ENCODE measurements at regions not wholly inside any gene's neighbourhood (a gene's known extent, or its start where the extent isn't known, plus 50 kb on each side); places are given as distances from the start of the nearest gene placed in this dataset.
"Not testable (repeated sequence)": the region's sequence is repeated elsewhere in the genome, so short reads cannot be mapped to it uniquely, and the experiment has no call there.

DNA sequence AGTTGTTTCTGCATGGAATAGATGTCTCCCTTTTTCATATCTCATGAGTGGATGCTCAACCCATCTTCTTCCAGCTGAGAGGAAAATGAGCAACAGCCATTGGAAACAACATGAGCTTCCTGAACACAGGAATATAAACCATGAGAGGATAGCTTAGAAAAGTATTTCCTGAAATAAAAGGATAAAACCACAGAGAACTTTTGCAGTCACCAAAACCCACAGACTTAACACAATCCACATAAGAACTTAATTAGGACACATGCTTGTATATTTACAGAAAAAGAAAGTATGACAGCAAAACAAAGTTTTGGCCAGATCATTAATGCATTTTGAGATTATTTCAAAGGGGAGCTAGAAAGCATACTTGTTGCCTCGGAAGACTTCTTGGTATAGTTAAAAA lies 180.5 kb upstream of the RASGRP1 start:
- DNase-seq (ENCODE audit: low spot score), result no peak

DNA sequence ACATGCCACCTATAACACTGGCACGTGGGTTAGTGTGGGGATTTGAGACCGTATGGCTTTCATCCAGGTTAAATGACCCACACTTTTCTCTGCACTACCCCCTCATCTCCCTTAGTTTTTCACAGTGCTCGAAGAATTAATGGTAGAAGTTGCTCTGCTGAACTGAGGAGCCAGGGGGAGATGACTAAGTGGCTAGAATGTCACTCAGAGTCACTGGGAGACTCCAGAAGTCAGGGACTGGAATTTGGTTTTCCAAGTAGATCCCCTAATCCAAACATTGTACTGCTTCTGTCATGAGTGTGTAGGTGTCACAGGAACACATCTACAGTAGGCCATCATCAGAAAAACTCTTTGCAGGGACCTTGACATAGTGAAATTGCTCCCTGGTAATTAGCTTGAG lies 181.0 kb upstream of the RASGRP1 start:
- DNase-seq (ENCODE audit: low spot score), result no peak

DNA sequence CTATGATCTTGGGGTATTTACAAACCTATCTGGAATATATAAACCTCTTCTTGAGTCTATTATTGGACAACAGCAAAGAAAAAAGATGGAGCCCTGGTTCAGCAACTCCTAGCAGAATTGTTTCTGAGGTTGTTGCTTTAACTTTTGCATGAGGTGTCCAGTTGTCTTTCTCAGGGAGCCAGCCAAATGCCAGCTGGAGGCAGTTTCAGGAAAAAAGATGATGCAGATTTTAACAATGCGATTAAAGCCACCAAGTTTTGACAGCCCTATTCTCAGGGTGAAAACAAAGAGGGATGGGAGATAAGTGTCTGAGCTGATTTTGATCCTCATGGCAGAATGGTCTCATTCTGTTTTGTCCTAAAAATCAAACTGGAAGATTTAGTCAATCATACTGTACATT lies 181.6 kb upstream of the RASGRP1 start:
- DNase-seq (ENCODE audit: low spot score), result no peak

DNA sequence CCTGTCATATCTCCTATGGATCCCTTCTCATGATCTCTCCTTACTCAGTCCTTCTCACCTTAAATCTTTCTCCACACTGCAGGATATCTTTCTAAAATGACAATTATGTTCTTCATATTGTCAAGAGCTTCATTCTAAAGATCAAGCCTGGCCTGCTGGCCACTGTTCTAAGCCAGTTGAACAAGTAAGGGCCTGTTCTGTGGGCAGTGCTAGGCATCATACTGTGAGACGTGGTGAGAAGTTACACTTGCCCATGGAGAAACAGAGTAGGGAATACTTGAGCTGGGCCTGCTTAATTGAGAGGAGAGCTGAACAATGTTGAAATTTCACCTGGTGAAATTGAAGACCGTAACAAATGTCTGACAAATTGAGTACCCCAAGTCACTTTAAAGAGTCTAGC lies 184.1 kb upstream of the RASGRP1 start:
- no peak for DNase-seq (ENCODE audit: low spot score)

DNA sequence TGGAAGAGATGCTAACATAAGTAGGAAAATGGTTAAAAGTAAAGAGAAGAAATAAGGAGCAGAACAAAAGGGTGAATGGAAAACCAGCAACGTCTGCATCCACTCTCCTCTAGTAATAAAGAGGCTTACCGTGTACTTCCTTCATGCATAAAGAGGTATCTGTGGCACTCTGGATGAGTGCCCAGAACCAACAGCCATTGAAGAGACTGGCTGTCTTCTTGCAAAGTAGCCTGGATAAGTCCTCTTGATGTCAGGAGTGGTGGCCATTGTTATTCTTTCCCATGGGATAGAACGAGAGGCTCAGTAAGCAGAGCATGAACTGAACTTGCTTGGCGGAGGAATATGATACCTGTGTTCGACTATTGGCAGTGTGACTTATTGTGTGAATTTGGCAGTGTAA lies 186.2 kb upstream of the RASGRP1 start:
- DNase-seq (ENCODE audit: low spot score), result no peak

DNA sequence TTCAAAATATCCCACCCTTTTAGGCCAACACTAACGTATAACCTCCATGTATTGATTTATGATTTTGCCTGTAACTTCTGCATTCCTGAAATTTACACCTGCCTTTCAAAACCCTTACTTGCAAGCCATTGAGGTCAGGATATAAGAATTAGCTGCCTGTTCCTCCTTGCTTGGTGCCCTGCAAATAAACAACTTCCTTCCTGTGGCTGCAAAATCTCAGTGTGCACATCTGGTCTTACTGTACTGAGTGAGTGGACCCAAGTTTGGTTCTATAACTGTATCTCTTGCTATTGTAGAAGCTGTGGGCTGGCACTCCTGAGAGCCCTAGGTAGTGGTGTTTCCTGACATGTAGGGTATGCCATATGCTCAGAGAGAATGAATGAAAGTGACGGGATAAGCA lies 191.1 kb upstream of the RASGRP1 start:
- no peak for DNase-seq (ENCODE audit: low spot score)

DNA sequence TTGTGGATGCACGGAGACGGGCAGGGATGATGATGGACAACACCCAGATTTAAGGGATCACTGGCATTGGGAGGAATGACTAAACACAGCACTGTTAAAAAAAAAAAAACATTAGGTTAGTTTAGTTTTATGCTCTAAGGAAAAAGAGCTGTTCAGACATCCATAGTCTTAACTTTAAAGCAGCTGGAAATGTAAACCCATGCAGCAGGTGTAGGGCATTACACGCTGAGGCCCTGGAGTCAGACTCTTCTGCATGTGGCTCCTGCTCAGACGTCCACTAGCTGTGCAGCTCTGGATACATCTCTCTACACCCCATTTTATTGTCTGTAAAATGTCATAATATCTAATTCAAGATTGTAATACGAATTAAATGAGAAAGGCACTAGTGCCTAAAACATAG lies 191.8 kb upstream of the RASGRP1 start:
- no peak for DNase-seq (ENCODE audit: low spot score)

DNA sequence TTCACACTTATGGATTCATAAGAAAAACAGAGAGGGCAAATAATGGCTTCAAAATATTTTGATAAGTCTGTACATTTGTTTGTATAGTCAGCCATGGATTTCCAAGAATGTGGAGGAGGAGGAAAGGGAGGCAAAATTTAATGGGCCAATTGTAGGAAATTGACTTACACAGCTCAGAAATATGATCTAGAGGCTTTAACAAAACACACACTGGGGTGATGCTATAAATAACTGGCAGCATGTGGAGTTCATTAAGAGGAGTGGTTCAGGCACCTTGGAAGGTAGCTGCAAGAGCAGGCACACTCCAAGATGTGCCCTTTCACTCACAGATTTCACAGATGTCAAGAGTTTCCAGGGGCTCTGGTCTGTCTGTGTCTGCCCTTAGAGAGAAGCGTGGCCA lies 193.4 kb upstream of the RASGRP1 start:
- peak; percentile 52 for DNase-seq (ENCODE audit: low spot score)

DNA sequence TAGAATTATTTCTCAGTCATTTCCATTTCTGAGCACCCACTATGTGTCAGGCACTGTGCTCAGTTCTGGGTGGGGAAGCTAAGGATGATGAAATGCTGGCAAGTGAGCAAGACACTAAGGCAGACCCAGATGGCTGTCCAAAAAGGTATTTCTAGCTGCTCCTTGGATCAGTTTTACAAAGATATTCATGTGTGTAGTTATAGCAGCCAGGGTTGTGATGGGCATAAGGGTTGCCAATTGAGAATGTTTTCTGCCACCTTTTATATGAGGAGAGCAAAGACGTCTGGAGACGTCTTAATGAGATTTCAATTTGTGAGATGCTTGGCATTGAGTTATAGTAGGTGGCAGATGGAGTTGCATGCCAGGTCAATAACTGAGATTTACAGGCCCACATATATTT lies 197.1 kb upstream of the RASGRP1 start:
- DNase-seq (ENCODE audit: low spot score), result no peak

DNA sequence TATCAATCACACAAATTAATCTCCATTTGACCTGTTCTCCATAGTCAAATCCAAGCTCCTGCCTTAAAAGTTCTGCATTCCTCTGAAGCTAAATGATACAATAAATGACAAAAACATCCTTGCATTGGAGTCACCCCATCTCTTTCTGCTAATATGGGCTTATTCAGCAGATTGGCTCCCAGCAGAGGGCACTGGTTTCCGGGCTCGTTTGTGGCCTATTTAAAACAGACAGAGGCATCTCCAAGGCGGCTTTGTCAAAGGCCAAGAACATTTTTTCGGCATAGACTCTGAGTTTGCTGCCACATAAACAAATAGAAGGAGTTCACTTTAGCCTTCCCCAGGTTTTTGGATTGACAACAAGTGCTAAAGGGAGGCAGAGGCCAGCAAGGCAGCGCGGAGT lies 204.4 kb upstream of the RASGRP1 start:
- DNase-seq (ENCODE audit: low spot score), result peak; percentile 32

DNA sequence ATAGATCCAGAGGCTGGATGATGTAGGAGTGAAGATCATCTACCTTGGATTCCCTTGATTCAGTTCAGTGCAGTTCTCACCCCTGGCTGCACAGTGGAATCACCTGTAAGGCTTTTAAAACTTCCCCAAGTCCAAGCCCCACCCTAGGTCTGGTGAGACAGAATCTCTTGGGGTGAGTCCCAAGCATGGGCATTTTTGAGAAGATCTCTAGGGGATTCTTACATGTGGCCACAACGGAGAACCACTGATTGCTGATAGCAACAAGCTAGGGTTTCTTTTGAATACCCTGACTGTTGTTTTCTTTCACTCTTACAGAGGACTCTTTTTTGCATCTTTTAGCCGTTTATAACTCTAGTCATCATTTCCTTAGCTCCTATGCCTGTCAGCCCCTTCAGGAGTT lies 204.9 kb upstream of the RASGRP1 start:
- no peak for DNase-seq (ENCODE audit: low spot score)

DNA sequence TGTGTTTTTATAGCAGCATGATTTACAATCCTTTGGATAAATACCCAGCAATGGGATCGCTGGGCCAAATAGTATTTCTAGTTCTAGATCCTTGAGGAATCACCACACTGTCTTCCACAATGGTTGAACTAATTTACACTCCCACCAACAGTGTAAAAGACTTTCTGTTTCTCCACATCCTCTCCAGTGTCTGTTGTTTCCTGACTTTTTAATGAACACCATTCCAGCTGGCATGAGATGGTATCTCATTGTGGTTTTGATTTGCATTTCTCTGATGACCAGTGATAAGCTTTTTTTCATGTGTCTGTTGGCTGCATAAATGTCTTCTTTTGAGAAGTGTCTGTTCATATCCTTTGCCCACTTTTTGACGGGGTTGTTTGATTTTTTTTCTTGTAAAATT lies 209.5 kb upstream of the RASGRP1 start:
- not testable (repeated sequence) for DNase-seq (ENCODE audit: low spot score)

DNA sequence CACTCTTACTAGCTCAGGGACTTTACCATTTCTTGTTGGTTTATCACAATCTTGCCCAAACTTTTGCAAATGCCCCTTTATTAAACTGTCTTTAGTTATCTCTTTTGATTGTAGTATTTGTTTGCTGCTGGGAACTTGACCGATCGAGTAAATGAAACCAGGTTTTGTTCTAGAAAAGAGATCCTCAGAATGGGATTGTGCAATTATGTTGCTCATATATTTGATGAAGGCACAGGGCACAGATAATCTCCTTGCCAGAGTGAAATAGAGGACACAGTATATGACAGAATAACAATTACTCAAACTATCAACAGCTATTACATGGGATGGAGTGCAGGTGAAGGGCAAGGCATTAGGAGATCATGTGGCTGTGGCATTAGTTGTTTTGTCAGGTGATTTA lies 216.6 kb upstream of the RASGRP1 start:
- DNase-seq (ENCODE audit: low spot score), result no peak

DNA sequence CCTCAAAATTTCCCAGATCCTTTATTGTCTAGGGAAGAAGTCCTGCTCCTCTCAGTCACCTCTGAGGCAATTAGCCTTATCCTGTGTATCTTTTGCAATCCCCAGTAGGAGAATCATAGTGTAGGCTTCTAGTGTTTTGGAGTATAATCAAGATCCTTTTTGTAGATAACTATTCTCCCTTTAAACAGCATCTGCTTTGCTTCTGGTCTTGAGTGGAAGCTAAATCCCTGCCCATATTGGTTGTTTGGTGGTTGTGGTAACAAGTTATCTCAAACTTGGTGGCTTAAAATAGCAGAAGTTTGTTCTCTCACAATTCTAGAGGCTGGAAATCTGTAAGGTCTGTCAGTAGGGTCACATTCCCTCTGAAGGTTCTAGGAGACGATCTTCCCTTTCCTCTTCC lies 217.5 kb upstream of the RASGRP1 start:
- DNase-seq (ENCODE audit: low spot score), result no peak

DNA sequence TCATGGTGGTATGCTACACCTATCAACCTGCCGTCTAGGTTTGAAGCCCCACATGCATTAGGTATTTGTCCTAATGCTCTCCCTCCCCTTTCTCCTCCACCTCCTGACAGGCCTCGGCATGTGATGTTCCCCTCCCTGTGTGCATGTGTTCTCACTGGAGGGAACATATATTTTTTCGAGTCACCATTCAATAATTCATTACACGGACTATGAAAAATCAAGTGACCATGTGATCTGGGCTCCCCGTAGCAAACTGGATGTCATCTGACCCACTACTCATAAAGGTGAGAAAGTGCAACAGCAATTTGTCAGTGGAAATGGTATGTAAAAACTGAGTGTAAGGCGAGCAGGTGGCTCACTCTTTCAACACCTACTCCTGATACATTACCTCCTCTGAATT lies 224.3 kb upstream of the RASGRP1 start:
- DNase-seq (ENCODE audit: low spot score), result no peak

DNA sequence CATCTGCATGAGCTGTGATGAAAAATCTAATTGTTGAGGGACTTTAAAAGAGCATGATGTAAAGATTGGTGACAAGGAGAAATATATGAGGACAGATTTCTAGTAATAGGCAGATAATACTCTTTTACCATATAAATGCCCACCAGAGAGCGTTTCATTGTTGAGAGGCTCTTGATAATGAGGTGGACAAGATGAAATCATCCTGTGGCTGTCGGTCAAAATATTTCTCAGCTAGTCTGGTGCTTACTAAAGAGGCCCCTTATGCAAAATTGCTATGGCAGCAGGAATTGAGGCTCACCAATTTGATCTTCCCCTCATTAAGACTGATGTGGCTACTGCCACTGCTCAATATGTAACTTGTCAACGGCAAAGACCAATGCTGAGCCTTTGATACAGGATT lies 225.0 kb upstream of the RASGRP1 start:
- DNase-seq (ENCODE audit: low spot score), result no peak

DNA sequence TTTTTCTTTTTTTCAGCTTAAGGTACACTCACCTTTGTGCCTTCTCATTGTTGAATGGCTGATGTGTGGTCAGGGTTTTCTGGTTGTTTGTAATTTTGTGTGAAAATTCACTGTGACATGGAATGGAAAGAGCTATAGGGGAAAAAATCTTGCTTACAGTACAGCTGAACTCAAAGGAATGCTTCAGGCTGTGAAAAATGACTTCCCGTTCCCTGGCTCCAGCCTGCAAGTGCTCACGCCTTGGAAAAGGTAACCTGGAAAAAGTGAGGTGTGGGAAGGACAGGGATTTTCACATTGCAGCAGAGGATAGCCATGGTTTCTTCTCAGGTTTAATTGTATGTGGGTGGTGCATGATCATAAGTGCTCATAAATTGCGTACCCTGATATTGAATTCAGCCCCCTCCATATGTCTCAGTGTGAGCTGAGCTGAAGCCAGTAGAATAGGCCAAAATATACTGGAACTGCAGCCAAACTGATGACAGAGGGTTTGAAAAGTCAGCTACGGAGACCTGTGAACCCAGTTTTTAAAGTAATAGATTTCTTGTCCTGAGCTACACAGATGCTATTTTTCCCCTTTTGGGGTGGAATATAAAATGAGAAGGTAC lies 228.7 kb upstream of the RASGRP1 start:
- no peak for DNase-seq (ENCODE audit: low spot score)

DNA sequence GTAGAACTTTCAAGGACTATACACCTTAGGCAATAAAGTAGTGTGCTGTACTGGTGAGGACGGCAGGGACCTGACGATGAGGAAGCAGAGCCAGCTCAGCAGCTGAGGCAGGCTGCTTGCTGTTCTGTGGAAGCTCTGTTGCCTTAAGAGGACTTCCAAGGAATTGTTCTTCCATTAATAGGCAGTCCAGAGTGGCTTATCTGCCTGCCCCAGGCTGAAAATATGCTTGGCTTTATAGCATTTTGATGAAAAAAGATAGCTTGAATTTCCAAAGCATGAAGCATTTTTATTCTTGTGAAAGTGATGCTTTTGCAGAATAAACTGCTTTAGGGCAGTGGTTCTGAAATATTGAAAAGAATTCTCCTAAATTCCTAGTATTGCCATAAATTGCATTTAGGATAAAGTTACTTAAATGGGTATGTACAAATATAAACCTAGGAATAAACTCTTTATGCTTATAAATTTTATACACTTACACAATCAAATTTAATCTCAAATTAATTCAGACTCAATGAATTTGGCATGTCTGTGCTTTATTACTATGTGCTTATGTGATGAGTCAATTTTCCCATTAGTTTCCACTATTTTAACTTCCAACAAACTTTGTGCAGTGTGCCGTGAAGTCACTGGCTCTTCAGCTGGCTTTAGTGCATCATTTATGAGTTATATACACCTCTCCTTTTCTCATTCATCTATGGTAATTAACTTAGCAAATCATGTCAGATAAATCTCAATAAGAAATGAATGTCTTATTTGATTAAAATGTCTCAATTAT lies 231.0 kb upstream of the RASGRP1 start:
- DNase-seq (ENCODE audit: low spot score), result peak; percentile 14

DNA sequence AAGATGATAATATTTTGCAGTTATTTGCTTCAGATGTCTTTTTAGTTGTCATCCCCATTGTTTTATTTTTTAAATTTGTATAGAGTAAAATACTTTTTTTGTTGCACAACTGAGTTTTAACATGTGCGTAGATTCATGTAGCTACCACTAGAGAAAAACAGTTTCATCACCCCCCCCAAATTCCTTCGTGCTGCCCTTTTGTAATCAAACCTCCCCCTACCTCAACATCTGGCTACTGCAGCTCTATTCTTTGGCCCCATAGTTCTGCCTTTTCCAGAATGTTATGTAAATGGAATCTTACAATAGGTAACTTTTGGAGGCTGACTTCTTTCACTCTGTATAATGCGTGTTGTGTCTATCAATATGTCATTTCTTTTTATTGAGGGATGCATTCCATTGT lies 232.0 kb upstream of the RASGRP1 start:
- DNase-seq (ENCODE audit: low spot score), result no peak

DNA sequence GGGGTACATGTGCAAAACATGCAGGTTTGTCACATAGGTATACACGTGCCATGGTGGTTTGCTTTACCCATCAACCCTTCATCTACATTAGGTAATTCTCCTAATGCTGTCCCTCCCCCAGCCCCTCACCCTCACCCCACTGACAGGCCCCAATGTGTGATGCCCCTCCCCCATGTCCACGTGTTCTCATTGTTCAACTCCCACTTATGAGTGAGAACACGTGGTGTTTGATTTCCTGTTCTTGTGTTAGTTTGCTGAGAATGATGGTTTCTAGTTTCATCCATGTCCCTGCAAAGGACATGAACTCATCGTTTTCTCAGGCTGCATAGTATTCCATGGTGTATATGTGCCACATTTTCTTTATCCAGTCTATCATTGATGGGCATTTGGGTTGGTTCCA lies 232.9 kb upstream of the RASGRP1 start:
- not testable (repeated sequence) for DNase-seq (ENCODE audit: low spot score)

DNA sequence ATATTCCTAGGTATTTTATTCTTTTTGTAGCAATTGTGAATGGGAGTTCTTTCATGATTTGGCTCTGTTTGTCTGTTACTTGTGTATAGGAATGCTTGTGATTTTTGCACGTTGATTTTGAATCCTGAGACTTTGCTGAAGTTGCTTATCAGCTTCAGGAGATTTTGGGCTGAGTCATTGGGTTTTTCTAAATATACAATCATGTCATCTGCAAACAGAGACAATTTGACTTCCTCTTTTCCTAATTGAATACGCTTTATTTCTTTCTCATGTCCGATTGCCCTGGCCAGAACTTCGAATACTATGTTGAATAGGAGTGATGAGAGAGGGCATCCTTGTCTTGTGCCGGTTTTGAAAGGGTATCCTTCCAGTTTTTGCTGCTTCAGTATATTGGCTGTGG lies 234.6 kb upstream of the RASGRP1 start:
- DNase-seq (ENCODE audit: low spot score), result not testable (repeated sequence)

DNA sequence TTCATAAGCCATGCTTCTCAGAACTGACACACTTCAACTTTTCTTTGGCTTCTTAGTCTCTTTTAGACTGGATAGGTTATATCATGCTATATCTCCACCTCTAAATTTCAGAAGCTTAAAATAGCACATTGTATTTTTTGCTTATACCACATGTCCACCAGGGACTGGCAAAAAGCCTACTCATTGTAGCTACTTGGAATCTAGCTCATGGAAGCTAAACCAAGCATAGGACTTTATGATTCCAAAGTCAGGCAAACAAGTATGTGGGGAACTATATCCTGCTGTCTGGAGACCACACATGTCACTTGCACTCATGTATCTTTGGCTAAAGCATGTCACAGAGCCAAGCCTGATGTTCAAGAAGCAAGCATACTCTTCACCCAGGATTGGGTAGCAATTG lies 245.0 kb upstream of the RASGRP1 start:
- no peak for DNase-seq (ENCODE audit: low spot score)

DNA sequence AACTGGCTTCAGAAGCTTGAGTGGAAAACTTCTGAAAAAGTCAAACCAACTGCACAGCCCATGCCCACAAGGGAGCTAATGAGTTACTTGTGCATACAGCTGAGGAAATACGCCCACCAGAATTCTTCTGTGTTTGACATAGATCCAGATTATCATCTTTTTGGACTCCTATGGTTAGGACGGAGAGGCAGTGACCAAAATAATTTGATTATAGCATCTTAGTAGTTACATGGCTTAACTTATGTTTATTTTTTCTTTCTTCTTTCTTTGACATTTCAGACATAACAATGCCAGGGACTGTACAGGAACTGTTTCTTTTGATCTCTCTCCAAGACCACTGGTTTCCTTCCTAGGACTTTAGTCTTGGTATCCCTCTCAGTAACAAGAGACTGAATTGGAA lies 246.1 kb upstream of the RASGRP1 start:
- no peak for DNase-seq (ENCODE audit: low spot score)

DNA sequence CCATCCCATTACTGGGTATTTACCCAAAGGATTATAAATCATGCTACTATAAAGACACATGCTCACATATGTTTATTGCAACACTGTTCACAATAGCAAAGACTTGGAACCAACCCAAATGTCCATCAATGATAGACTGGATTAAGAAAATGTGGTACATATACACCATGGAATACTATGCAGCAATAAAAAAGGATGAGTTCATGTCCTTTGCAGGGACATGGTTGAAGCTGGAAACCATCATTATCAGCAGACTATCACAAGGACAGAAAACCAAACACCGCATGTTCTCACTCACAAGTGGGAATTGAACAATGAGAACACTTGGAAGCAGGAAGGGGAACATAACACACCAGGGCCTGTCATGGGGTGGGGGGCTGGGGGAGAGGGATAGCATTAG lies 249.6 kb upstream of the RASGRP1 start:
- not testable (repeated sequence) for DNase-seq (ENCODE audit: low spot score)
